GM21576 (cell line): ENCODE measurements at regions not wholly inside any gene's neighbourhood (a gene's known extent, or its start where the extent isn't known, plus 50 kb on each side); places are given as distances from the start of the nearest gene placed in this dataset.
"Not testable (repeated sequence)": the region's sequence is repeated elsewhere in the genome, so short reads cannot be mapped to it uniquely, and the experiment has no call there.

Source experiments
- ATAC-seq: cut with Tn5 transposase; IDR thresholded peaks from one replicate; pipeline ENCODE4 v1.9.1; 2021; ENCODE audit warnings: mild to moderate bottlenecking, moderate library complexity; ENCODE audit not compliant: unreplicated experiment

GRCh38 chr4:176622251-176622948 lies 170.3 kb downstream of the VEGFC start:
- ATAC-seq, result no peak

DNA sequence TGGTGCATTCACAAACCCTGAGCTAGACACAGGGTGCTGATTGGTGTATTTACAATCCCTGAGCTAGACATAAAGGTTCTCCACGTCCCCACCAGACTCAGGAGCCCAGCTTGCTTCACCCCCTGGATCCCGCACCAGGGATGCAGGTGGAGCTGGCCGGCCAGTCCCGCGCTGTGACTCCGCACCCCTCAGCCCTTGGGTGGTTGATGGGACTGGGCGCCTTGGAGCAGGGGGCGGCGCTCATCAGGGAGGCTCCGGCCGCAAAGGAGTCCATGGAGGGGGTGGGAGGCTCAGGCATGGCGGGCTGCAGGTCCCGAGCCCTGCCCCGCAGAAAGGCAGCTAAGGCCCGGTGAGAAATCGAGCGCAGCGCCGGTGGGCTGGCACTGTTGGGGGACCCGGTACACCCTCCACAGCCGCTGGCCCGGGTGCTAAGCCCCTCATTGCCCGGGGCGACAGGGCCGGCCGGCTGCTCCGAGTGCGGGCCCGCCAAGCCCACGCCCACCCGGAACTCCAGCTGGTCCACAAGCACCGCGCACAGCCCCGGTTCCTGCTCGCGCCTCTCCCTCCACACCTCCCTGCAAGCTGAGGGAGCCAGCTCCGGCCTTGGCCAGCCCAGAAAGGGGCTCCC lies 167.6 kb downstream of the VEGFC start:
- ATAC-seq, result not testable (repeated sequence)

DNA sequence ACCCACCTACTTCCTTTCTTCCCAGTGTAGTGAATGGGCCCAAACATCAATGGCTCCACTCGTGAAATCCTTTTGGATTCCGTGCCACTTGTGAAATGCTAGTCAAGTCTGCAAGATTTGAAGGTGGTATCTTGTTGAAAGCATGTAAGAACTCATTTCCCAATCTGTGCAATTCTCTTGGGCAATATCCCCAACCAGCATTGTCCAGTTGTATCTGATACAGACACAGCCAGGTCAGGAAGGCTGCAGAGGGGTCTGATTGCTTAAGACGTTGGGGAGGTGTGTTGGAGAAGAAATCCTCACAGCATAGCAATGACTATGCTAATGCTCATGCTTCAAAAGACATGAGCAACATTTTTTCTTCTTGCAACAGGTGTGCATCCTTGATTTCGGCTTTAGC lies 164.8 kb downstream of the VEGFC start:
- no peak for ATAC-seq

GRCh38 chr4:176631611-176632010 lies 161.1 kb downstream of the VEGFC start:
- no peak for ATAC-seq
